ENCODE measurements at regions not wholly inside any gene's neighbourhood (a gene's known extent, or its start where the extent isn't known, plus 50 kb on each side); places are given as distances from the start of the nearest gene placed in this dataset.

DNA sequence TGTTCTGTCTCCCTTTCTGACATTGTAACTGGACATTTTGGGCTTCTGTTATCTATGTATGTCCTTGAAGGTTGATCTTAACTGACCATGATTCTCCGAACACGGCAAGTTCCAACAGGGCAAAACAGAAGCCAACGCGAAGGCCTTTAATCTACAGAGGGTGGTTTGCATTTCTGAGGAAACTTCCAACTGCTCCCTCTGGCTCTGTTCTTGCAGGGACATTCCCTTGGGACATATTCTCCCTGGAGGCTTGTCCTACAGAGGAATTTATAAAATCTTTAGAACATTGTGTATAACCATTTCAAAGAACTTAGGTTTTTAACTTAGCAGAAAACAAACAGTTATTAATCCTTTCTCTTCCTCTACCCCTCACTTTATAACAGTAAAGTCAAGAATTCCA is 189.0 kb upstream of the CDYL start:
- DNase-seq (ENCODE audit: low spot score) = no peak

DNA sequence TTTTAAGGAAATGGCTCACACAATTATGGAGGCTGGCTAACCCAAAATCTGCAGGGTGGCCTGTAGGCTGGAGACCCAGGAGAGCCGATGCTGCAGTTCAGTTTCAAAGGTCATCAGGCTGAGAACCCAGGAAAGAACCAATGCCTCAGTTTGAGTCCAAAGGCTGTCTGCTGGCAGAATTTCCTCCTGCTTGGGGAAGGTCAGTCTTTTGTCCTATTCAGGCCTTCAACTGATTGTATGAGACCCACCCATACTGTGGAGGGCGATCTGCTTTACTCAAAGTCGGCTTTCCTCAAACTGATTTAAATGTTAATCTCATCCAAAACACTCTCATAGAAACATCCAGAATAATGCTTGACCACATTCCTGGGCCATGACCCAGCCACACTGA is 189.7 kb upstream of the CDYL start:
- DNase-seq (ENCODE audit: low spot score) = no peak

DNA sequence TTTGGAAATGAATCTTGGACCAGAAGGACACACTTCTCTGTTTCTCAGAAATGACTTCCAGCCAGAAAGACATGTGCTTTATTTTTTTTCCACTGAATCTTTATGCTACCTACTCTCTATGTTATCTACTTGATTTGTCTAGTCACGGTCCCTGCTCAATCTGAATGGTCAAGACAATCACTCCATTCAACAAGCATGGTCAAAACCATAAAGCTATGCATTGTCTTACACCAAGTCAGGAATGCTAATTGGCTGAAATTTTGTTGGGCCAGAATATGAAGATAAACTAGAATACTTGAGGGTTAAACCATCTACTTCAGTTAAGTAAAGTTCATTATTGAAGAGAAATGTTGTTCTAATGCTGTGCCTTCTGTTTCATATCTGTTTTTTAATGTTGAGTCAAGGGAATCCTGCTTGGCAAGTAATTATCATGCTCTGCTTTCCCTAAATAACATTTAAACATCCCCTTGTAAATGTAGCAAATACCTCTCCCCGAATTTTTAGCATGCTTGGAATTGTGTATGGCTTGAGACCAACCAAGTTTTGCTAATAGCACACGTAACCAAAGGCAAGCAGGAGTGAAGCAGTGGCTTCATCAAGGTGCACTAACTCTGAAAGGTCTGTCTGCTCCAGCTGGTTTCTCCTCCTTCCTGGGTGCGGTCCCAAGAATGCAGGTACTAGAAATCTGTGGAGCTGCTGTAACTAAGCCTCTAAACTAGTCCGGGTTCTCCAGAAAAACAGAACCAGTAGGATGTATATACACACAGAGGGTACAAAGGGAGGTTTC is 190.3 kb upstream of the CDYL start:
- DNase-seq (ENCODE audit: low spot score) = no peak

DNA sequence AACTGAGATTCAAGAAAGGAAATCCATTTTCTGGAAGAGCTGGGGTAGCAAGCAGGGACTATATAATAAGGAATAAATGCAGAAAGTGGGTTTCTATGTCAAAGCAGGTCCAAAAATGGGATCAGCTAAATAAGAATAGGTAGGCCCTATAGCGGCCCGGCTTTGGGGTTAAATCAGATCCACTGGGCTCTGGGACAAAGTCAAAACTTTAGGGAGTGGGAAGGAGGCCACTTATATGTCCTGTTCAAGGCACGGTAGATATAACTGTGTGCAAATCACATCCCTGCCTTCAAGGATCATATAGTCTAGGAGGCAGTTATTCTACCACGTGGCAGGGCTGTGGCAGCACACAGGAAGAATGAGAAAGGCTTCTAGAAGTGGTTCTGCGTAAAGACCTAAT is 191.4 kb upstream of the CDYL start:
- no peak for DNase-seq (ENCODE audit: low spot score)

DNA sequence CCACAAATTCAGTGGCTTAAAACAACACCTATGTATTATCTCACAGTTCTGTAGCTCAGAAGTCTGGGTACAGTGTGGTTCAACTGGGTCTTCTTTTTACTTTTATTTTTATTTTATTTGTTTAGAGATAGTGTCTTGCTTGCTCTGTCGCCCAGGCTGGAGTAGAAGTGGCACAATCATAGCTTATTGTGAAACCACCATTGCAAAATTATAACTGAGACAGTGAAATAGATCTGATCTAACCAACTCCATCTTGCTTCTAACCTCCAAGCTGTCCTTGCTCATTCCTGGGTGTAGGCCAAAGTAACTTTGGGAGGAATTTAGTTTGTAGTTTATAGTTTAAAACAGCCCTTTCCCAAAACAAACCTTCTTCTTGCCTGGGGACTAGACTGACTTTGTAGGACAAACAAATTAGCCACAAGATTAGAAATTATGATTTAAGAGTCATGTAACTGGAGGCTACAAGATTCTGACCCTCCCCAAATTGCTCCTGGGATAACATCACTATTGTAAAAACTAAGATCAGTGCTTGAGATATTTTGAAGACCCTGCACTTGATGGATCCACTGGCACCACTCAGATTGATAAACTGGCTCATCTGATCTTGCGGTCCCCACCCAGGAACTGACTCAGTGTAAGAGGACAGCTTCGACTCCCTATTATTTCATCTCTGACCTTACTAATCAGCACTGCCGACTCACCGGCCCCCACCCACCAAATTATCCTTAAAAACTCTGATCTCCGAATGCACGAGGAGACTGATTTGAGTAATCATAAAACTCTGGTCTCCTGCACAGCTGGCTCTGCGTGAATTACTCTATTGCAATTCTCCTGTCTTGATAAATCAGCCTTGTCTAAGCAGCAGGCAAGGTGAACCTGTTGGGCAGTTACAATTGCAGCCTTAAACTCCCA is 193.4 kb upstream of the CDYL start:
- no peak for DNase-seq (ENCODE audit: low spot score)

DNA sequence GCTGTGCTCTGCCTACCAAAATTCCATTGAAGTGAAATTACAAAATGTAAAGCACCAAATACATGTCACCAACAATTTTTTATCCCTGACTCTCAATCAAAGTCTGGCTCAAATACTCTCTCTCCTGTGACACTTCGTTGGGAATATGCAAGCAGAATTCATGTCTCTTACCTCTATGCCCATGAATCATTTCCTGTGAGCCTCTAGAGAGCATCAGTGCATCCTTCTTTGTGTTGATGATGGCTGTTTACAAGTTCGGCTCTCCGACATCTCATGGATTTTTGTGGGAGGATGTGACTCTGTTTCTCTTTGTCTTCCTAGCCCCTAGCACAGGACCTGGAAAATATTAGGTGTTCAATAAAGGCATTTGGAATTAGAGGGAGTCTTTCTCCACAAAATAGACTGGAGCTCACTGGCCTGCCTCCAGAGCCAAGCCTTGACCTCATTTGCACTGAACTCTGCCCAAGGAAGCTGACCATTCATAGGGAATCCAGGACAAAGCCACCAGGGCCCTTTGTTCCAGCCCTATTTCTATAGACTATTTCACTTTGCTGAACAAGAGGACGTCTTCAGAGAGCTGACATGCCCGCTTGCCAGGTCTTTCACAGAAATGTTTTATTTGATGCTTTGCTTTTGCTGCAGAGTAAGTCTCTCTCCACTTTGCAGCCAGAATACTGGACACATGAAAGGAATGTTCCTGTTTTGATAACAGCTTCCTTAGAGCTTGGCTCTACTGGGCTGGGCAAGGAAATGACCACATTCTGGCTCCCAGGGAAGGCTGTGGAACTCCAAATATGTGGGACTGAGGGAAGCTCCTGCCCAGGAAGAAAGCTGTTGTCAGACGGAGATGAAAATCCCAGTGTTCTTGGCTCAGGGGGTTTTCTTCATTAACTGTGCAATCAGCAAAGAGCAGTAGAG is 194.5 kb upstream of the CDYL start:
- DNase-seq (ENCODE audit: low spot score) = peak; percentile 85

DNA sequence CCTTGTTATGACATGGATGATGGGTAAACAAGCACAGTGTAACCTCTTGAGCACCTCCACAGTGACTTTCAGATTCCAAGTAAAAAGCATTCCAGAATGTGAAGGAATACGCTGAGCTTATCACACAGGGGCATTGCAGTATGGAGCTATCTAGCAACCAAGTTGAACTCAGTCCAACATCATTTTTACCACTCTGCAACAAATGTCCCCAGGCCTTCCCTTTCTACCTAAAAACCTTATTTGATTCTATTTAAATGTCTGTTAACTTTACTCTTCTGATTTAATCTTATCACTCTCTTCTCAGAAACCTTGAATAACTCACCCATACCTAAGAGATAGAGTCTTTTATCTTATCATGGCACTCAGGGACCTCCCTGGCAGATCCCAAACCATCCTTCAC is 195.8 kb upstream of the CDYL start:
- DNase-seq (ENCODE audit: low spot score) = no peak

DNA sequence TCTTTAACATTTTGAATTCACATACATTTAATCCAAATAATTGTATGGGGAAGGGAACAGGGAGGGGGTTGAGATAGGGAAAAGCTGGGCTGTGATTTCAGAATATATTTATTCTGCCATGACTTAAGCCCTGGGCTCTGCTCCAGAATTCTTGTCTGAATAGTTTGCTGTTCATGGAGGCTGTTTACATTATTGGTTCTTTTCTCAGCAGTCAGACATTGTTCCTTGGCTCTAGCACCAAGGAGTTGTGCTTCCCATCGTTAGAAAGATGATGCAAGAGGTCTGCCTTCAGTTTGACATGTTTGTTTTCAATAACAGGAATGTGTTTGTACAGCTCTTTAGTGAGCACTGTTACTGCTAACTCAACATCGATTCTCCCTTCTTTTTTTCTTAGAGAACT is 198.8 kb upstream of the CDYL start:
- peak; percentile 82 for DNase-seq (ENCODE audit: low spot score)

DNA sequence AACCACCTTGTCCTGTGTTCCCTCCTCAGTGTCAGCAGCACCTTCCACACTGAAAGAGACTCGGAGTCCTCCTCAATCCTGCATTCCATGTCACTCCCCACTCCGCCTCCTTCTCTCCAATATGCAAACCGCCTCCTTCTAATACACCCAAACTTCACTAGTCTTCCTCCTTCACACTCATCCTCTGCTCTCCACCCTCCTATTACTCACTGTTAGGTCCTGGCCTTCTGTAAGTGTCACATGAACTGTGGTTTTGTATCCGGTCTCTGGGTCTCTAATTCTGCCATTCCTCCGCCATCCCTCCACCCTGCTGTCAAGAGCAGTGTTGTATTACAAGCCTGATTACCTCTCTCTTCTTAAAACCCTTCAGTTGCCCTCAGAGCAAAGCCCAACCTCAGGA is 200.5 kb upstream of the CDYL start:
- no peak for DNase-seq (ENCODE audit: low spot score)

DNA sequence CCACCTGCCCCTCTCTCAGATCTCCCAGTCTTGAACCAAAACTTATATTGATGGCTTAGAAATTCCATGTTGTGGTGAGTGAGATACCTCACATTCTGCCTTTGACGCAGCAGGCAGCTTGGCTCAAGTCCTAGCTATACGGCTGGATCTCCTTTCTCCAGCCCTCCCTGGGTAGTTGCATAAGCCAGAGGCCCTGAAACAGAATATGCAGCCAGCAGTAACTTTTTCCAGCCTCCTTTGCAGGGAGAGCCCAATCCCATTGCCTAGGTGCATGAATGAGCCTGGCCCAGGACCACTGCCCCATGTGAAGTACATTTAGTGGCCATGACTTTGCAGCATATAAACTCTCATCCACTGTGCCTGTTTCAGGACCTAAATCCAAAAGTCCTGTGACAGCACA is 202.2 kb upstream of the CDYL start:
- no peak for DNase-seq (ENCODE audit: low spot score)

DNA sequence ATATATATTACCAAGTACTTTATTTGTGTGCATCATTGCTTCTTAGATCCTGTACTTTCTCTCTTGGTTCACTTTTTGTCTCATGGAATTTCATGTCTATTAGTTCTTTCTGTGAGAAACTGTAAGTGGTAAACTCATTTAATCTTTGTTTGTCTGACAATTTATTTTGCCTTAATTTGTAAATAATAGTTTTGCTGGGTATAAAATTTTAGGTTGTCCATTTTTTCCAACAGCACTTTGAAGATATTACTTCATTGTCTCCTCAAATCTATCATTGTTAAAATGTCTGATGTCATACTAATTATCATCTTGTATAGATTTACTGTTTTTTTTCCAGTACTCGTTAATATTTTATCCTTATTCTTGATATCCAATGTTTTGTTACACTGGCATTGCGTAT is 205.2 kb upstream of the CDYL start:
- no peak for DNase-seq (ENCODE audit: low spot score)

DNA sequence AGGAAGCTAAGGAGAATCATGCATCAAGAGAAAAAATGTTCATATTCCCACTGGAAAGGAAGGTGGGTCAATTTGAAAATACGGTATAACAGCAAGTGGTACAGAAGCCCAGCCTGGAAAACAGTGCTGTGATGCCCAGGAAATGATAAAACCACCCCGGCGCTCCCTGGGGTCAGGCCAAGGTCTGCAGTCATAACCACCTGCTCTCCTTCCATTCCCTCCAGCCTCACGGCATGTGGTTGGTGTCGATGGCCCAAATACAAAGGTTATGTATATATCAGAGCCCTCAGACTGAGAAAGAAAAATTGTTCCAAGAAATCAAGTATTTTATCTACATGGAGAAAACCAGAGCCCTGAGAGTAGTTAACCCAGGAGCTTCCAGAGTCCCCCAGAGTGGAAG is 208.1 kb upstream of the CDYL start:
- DNase-seq (ENCODE audit: low spot score) = no peak

DNA sequence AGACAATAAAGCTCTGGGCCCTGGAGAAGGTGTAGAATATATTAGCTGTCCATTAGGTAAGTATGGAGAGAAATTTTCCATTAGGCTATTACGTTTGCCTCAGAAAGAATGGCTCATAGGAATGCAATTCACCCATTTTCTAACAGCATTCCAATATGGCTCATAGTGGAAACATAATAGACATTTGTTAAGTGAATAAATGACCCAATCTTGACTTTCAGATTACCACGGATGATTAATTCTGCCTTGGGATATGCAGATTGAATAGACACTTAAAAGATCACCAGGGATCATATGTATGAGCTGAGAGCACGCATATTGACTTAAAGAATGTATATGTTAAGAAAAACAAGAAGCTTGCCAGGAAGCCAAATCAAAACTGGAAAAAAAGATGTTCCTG is 209.1 kb upstream of the CDYL start:
- peak; percentile 54 for DNase-seq (ENCODE audit: low spot score)

DNA sequence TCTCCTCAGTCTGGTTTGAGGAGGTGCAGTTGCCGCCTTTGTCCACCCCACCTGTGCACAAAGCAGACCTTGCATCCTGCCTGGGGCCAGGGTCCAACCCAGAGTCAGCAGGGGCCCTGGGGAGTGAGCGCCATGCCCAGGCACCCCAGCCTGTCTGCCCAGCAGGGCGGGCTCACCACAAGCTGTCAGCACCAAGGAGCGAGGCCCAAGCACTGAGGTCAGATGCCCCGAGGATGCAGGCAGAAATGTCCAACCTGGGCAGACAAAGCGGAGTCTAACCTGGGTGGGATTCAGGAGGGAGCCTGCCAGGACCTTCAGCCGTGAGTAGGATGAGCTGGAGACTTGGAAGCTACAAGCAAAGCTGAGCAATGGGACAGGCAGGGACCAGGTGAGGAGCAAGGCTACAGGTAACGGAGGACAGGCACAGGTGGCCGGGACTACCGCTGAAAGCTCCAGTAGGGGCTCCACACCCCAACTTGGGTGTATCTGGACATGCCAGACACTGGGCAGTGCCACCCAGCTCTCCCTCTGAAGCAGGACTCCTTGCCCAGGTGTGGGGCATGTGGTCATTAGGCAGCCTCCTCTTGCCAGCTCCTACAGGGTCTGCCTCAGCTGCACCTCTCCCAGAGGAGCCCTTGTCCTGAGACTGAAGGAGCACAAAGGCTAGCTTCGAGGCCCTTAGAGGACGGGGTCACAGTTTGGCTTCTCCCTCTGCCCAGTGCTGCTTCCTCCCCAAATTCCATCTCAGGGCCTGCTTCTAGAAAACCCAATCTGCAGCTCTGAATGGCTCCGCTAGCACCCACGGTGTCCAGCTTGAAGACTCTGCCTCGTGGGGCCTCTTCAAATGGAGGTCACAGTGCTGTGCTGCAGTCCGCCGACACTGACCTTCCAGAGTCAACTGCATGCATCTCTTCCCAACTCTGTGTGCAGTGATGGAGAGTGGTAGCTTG is 210.6 kb upstream of the CDYL start:
- no peak for DNase-seq (ENCODE audit: low spot score)

DNA sequence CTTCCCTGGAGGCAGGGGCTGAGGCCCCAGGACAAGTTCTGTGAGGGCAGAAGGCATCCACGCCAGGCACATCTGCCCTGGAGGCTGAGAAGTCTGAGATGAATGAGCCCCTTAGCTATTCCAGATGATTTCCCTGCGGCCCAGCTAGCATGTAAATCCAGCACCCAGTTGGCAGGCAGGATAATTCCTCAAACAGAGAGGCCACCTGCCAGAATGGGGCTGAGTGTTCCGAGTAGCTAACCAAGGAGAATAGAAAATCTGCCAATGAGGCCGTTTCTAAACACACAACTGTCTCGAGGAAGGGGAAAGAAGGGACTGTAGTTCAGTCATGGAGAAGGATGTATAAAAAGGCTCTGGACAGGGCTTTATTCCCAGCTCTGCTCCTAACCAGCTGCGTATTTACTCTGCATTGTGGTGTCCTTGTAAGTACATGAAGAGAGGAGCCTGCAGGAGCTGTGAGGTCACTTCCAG is 211.4 kb upstream of the CDYL start:
- no peak for DNase-seq (ENCODE audit: low spot score)

DNA sequence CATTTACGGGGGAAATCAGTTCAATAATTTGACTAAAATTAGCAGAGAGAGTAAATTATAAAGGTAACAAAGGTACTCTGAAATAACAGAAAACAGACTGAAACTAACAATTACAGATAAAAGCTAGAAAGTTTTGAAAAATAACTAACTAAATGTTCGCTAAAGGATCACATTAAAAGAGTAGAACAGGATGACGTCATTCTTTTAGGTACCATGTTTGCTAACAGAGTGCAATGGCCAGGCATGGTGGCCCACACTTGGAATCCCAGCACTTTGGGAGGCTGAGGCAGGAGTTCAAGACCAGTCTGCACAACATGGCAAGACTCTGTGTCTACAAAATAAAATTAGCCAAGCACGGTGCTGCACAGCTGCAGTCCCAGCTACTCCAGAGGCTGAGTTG is 212.3 kb upstream of the CDYL start:
- DNase-seq (ENCODE audit: low spot score) = no peak

DNA sequence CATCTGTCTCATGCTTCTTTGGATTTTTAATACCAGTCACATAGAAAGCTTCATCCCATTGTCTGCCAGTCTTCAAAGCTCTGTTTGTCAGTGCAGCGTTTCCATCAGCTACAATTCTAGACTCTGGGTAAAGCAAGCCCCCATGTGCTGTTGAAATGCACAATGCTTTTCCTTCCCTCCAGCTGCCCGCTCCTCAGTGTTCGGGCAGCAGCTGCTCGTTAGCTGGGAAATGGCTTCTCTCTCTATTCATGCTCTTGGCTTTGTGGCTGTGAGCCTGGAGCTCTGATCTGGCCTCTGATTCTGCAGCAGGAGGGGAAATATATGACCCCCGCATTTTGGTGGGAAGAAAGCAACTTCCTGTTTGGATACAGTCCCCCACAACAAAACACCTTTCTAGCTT is 213.0 kb upstream of the CDYL start:
- no peak for DNase-seq (ENCODE audit: low spot score)

DNA sequence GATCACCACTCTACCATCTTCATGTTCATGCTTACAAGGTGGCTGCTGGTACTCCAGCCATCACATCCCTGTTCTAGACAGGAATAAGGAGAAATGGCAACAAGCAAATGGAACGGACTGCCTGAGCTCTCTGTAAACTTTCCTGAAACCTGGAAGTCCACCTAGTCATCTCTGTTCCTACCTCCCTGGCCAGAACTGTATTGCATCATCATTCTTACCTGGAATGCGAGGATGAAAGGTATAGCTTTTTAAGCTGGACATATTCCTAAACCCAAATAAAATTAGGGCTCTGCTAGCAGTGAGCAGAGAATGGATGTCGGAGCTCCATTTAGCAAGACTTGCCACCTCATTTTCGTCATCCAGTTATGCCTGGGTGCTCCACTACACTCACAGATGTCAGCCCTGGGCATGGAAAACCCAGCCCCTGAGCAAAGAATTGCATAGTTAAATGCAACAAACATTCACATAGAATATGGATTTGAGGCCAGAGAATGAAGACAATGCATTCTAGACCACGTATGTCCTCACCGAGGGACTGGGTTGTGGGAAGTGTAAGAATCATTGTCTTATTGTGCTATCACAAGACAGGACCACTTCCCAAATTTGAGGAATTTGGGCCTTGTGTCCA is 214.3 kb upstream of the CDYL start:
- DNase-seq (ENCODE audit: low spot score) = no peak

DNA sequence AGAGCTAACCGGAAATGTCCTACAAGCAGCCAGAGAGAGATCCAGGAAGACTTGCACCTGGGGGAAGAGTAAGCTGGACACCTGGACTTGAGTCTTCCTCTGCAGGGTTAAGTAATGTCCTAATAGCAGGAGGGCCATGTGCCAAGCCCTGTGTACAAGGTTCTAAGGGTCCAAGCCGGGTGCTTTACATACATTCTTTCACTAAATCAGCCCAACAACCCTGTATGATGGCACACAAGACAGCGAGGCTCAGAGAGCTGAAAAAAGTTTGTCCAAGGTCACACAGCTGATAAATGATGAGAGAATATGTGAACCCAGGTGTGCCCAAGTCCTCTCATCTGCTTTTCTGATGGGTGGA is 215.1 kb upstream of the CDYL start:
- DNase-seq (ENCODE audit: low spot score) = no peak

DNA sequence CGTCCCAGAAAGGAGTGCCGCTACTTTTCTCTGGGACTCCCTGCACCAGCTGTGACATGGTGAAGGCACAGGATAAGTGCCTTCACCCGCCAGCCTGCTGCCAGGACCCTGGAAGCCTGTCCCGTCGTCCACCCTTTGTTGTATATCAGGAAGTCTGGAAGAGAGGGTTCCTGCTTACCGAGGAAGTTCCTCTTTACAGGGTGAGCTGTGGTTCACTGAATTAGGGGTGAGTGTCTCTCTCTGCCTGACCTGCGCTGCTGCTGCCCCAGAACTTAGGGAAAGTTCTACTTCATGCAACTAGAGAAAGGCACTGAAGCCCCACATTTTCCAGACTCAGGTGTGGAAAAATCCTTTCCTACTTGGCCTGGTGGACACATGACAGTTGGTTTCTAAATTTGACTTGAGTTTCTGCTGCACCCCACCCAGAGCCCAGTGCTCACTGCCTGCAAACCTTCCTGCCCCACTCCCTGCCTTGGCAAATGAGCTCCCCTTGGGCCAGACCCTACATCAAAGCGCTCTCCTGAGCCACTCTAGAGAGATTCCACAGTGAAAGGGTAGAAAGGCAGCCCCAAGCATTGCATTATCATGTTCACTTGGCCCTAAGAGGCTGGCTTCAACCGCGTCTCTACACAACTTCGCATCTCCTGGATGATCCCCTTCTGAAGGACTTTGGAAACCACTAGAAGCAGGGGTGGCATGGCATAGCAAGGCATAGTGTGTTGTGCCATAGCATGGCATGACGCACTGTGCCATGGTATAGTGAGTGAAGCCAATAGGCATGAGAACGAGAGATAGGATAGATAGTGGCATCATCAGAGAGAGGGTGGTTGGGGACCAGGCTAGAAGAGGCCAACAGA is 215.8 kb upstream of the CDYL start:
- DNase-seq (ENCODE audit: low spot score) = no peak

All from hepatic stellate cell (primary cell).